Left ventricle myocardium inferior (tissue), 1 donor: ENCODE measurements at regions not wholly inside any gene's neighbourhood (a gene's known extent, or its start where the extent isn't known, plus 50 kb on each side); places are given as distances from the start of the nearest gene placed in this dataset.

ENCODE experiments used
- DNase-seq: peaks from one replicate; pipeline ENCODE4 v3.0.0-alpha.2; 2020
- H3K27ac ChIP-seq: fragments of 200-600 bp; replicated peaks from 2 replicates; pipeline ENCODE4 v1.8.0; 2021
- H3K27me3 ChIP-seq: fragments of 200-600 bp; 2 replicates; pipeline ENCODE4 v1.8.0; 2021; ENCODE audit warnings: low read depth
- H3K36me3 ChIP-seq: fragments of 200-600 bp; 2 replicates; pipeline ENCODE4 v1.8.0; 2021
- H3K4me1 ChIP-seq: fragments of 200-600 bp; 2 replicates; pipeline ENCODE4 v1.8.0; 2021
- H3K4me3 ChIP-seq: fragments of 200-600 bp; 2 replicates; pipeline ENCODE4 v1.8.0; 2021; ENCODE audit warnings: mild to moderate bottlenecking, moderate library complexity
- H3K9me3 ChIP-seq: fragments of 200-600 bp; replicated peaks from 2 replicates; pipeline ENCODE4 v1.8.0; 2021
- intact Hi-C: fragments of 100-400 bp; cut with micrococcal nuclease; formaldehyde crosslinking; loops from one replicate; pipeline ENCODE4 v1.11.0; 2022
- TF ChIP-seq, protein P1 (sequence below): fragments of 200-600 bp; IDR thresholded peaks from 2 replicates; pipeline ENCODE4 v1.8.0; 2021; ENCODE audit warnings: antibody characterized with exemption, mild to moderate bottlenecking, borderline replicate concordance
- donor health status: DM: no; HTN: yes; CAD: no; lungs with severe emphysema.

- H3K36me3 ChIP-seq: no peaks in the 10 kb centered on the region
- H3K4me3 ChIP-seq: no peak overlapping the region
- H3K27me3 ChIP-seq: no peaks in the 10 kb centered on the region
- TF ChIP-seq, protein P1, sequence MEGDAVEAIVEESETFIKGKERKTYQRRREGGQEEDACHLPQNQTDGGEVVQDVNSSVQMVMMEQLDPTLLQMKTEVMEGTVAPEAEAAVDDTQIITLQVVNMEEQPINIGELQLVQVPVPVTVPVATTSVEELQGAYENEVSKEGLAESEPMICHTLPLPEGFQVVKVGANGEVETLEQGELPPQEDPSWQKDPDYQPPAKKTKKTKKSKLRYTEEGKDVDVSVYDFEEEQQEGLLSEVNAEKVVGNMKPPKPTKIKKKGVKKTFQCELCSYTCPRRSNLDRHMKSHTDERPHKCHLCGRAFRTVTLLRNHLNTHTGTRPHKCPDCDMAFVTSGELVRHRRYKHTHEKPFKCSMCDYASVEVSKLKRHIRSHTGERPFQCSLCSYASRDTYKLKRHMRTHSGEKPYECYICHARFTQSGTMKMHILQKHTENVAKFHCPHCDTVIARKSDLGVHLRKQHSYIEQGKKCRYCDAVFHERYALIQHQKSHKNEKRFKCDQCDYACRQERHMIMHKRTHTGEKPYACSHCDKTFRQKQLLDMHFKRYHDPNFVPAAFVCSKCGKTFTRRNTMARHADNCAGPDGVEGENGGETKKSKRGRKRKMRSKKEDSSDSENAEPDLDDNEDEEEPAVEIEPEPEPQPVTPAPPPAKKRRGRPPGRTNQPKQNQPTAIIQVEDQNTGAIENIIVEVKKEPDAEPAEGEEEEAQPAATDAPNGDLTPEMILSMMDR: no peak
- intact Hi-C loops: no loop called here
- DNase-seq: no peak
- no peak overlapping the region for H3K27ac ChIP-seq
- no peaks in the 10 kb centered on the region for H3K9me3 ChIP-seq
- peaks cover 27% of the 10 kb centered on the region for H3K4me1 ChIP-seq
Measured at GRCh38 chr2:111705239-111705638, 178.8 kb downstream of the ANAPC1 start.

DNA sequence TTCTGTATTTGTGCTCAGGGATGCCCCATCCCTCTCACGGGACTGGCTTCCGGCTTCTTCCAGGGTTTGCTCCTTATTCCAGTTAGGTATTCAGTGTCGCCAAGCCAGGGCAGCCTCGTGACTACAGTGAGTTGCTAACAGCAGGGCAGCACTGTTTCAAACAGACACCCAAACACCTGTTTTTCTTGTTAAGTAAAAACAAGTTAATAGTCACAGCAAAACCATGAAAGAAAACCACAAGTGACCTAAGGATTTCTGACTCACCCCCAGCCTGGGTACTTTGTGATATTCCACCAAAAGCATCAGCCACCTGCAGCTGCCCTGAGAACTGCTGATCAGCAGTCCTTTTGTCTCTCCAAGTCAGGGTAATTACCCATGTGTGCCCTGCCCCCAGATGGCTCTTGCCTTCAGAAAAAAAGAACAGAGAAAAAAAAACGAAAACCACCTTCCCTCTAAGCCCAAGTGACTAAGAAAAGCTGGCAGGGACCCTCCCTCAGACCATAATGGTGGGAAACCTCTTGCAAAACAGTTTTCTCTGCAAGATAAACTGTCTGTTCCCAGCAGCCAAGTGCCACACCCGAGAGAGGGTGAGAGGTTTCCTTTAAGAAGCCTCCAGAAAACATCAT is 178.2 kb downstream of the ANAPC1 start:
- intact Hi-C loops: no loop called here
- Histone ChIP-seq H3K9me3 (no peaks in the 10 kb centered on the region), H3K27ac (no peak overlapping the region), H3K4me1 (peaks cover 27% of the 10 kb centered on the region), H3K4me3 (no peak overlapping the region), H3K36me3 (no peaks in the 10 kb centered on the region), H3K27me3 (no peaks in the 10 kb centered on the region)
- TF ChIP-seq, protein P1: no peak
- no peak for DNase-seq

- no peaks in the 10 kb centered on the region for H3K27me3 ChIP-seq
- H3K27ac ChIP-seq: no peak overlapping the region
- DNase-seq: no peak
- H3K4me3 ChIP-seq: no peak overlapping the region
- intact Hi-C loops: no loop called here
- peaks cover 26% of the 10 kb centered on the region for H3K4me1 ChIP-seq
- no peaks in the 10 kb centered on the region for H3K9me3 ChIP-seq
- H3K36me3 ChIP-seq: no peaks in the 10 kb centered on the region
- TF ChIP-seq, protein P1: no peak
Measured at GRCh38 chr2:111706481-111707001, 177.5 kb downstream of the ANAPC1 start.

- Histone ChIP-seq H3K27ac (no peak overlapping the region), H3K27me3 (no peaks in the 10 kb centered on the region)
- intact Hi-C loops: no loop called here
Measured at GRCh38 chr2:111707700-111708099, 176.3 kb downstream of the ANAPC1 start.

DNA sequence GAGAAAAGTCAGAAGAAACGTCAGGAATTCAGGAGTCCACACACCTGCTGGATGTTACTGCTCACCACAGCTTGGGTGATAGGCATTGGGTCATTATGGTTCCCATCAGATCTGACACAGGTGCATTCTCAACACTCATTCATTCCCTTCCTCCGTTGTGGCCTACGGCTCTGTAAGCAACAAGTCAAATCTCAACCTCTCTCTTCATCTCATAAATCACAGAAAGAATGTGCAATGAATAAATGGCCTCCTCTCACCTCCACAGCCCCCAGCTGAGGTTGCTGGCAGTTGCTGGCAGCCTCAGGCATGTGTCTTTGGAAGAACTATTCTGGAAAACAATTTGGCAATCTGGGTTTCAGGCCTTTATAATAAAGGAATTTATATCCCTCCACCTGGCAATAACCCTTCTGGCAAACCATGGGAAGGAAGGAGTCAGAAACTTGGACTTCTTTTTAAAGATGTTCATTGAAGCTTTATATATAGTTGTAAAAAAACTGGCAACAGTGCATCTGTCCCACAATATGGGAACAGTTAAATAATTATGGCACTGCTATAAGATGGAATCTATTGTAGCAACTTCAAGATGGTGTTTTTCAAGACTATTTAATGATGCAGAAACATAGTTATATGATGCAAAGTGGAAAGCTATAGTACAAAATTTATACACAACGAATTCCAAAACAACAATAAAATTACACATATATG is 175.4 kb downstream of the ANAPC1 start:
- Histone ChIP-seq H3K36me3 (no peaks in the 10 kb centered on the region), H3K4me3 (no peak overlapping the region), H3K27ac (no peak overlapping the region), H3K9me3 (peaks cover 6% of the 10 kb centered on the region), H3K4me1 (peaks cover 14% of the 10 kb centered on the region), H3K27me3 (no peaks in the 10 kb centered on the region)
- intact Hi-C loops: no loop called here
- no peak for DNase-seq
- TF ChIP-seq, protein P1: no peak

More at GRCh38 chr2:111707700-111708099, 176.3 kb downstream of the ANAPC1 start:
- Histone ChIP-seq H3K4me3 (no peak overlapping the region), H3K36me3 (no peaks in the 10 kb centered on the region), H3K9me3 (peaks cover 6% of the 10 kb centered on the region), H3K4me1 (peaks cover 15% of the 10 kb centered on the region)
- DNase-seq: no peak
- TF ChIP-seq, protein P1: no peak
